Lung (tissue), 11 donors: ENCODE measurements at regions not wholly inside any gene's neighbourhood (a gene's known extent, or its start where the extent isn't known, plus 50 kb on each side); places are given as distances from the start of the nearest gene placed in this dataset.

Experiments
- ATAC-seq: fragments of 200-7000 bp; cut with Tn5 transposase; one replicate; pipeline ENCODE4 v1.9.1; 2020; ENCODE audit warnings: moderate number of reproducible peaks; ENCODE audit not compliant: insufficient read depth, low FRiP score
- DNase-seq, 3 donors: peaks; one replicate each; pipeline ENCODE4 v3.0.0-alpha.2; 2013 to 2017
- H3K27ac ChIP-seq, 2 donors: one replicate each; pipeline ENCODE4 v1.5.1; 2013; ENCODE audit warnings: mild to moderate bottlenecking in 2 of 2, moderate library complexity in 2 of 2, control low read depth in 1 of 2, inconsistent platforms in 1 of 2, low read depth in 1 of 2, low read length in 1 of 2
- H3K27me3 ChIP-seq, 3 donors: one replicate each; pipeline ENCODE4 v1.5.1; 2013; ENCODE audit warnings: low read length in 2 of 3; ENCODE audit not compliant: control insufficient read depth in 3 of 3, insufficient read depth in 3 of 3
- H3K36me3 ChIP-seq, 4 donors: one replicate each; pipeline ENCODE4 v1.5.1; 2013; ENCODE audit warnings: low read length in 4 of 4, mild to moderate bottlenecking in 1 of 4, moderate library complexity in 1 of 4; ENCODE audit not compliant: control insufficient read depth in 4 of 4, insufficient read depth in 4 of 4
- H3K4me1 ChIP-seq, 5 donors: one replicate each; pipeline ENCODE4 v1.5.1; 2013; ENCODE audit warnings: low read length in 5 of 5, mild to moderate bottlenecking in 2 of 5, moderate library complexity in 1 of 5; ENCODE audit not compliant: control insufficient read depth in 5 of 5, insufficient read depth in 5 of 5
- H3K4me3 ChIP-seq: one replicate; pipeline ENCODE4 v1.5.1; 2013; ENCODE audit warnings: mild to moderate bottlenecking, control low read depth, moderate library complexity
- H3K9ac ChIP-seq, 2 donors: one replicate each; pipeline ENCODE4 v1.5.1; 2013; ENCODE audit warnings: low read length in 2 of 2, control low read depth in 1 of 2; ENCODE audit not compliant: insufficient read depth in 1 of 2
- H3K9me3 ChIP-seq, 4 donors: one replicate each; pipeline ENCODE4 v1.5.1; 2013; ENCODE audit warnings: low read length in 3 of 4, mild to moderate bottlenecking in 1 of 4, moderate library complexity in 1 of 4; ENCODE audit not compliant: control insufficient read depth in 4 of 4, insufficient read depth in 3 of 4
- CTCF ChIP-seq: IDR thresholded peaks from 2 replicates; pipeline ENCODE4 v1.5.1; 2012; ENCODE audit warnings: mild to moderate bottlenecking; ENCODE audit errors: control extremely low read depth, extremely low read depth
- WGBS, 2 donors: extraction: QIAGEN DNeasy Blood & Tissue Kit; methylation state at CpG; one replicate each; pipeline ENCODE4 v1.1.7; 2013; 5-methylcytosine and 5-hydroxymethylcytosine counted together
- donor health status: control.
- donor health status: control.
- donor health status: Bipolar disorder and iron deficiency.
- donor health status: healthy.
- donor health status: DM: yes; HTN: yes; CAD: no.

DNA sequence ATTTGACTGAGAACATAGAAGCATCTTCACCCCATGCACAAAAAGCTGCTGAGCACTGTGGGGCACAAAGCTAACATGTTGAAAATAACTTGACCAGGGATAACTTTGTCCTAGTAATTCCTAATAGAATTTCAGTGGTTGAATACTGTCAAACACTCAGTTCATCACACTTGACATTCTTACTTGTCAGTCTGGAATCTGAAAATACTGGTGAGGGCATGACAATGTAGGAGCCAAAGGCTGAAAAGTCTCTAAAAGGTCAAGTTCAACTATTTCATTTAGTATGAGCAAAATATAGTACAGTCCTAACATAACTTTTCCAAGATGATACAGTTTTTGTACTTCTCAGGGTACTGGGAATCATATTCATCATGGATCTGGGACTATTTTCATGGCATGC is 504.4 kb upstream of the LMO3 start:
- no peaks in the 10 kb centered on the region for H3K27me3 ChIP-seq
- DNase-seq = no peak
- H3K27ac ChIP-seq = no peak overlapping the region
- no peaks in the 10 kb centered on the region for H3K9me3 ChIP-seq
- H3K36me3 ChIP-seq = no peaks in the 10 kb centered on the region
- no peak overlapping the region for H3K9ac ChIP-seq
- ATAC-seq = no peak
- H3K4me3 ChIP-seq = no peak overlapping the region
- H3K4me1 ChIP-seq = no peaks in the 10 kb centered on the region
- TF ChIP-seq CTCF = no peak

DNA sequence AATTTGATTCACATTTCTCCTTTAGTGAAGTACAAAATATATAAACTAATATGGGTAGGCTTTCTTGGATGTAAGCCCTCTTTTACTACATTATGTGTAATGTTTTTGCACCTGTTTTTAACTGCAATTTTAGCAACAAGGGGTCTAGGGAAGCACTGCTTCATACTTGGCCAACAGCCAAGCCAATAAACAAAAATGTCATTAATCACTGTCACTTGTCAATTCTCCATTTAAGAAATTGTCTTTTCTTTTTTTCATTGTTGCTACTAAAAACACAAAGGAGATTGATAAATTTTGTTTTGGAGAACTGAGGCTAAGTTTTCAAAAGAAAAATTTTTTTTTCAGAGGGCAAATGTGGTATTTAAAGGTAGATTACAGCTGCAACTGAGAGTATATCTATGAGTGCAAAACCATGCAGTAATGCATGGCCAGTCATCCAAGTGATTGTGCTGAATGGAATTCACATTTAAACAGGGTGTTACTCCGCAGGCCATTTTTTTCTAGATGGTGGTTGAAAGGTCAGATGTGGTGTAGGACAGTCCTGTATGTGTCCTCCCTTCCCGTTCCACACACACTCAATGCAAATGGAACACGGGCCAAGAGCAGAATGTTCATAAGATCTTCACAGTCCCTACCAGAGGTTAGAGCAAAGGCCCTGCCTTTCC is 503.0 kb upstream of the LMO3 start:
- WGBS, 2 donors = 79 to 83% methylated on average over 3 of the region's 3 CpGs
- ATAC-seq (no peak), DNase-seq (no peak)
- Histone ChIP-seq H3K4me1 (no peaks in the 10 kb centered on the region), H3K9ac (no peak overlapping the region), H3K27ac (no peak overlapping the region), H3K27me3 (no peaks in the 10 kb centered on the region), H3K9me3 (no peaks in the 10 kb centered on the region), H3K36me3 (no peaks in the 10 kb centered on the region), H3K4me3 (no peak overlapping the region)
- TF ChIP-seq CTCF = no peak

- no peaks in the 10 kb centered on the region for H3K36me3 ChIP-seq
- ATAC-seq = no peak
- no peaks in the 10 kb centered on the region for H3K4me1 ChIP-seq
- DNase-seq = no peak
- WGBS, 2 donors = 60 to 73% methylated on average over 2 of the region's 2 CpGs
- TF ChIP-seq CTCF = no peak
- H3K27ac ChIP-seq = no peak overlapping the region
- H3K4me3 ChIP-seq = no peak overlapping the region
- no peaks in the 10 kb centered on the region for H3K9me3 ChIP-seq
- H3K27me3 ChIP-seq = no peaks in the 10 kb centered on the region
- H3K9ac ChIP-seq = no peak overlapping the region
Observed at GRCh38 chr12:17104801-17105200, 498.8 kb upstream of the LMO3 start.

DNA sequence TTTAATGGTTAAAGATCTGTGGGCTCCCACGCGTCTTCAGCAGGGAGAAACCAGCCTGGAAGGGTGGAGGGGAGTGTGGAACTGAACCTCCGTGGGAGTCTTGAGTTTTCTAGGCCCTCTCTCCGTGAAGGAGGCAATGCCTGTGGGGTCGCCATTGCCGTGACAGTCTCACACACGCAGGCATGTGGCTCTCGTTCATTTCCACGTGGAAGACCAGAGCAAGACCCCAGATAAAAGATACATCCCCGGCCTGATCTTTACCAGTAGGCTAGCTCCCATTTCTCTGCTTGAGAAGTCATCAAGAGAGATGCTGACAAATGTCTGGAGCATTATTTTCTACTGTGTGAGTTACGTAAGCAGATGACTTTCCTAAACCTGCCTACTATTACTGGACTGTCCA is 491.7 kb upstream of the LMO3 start:
- Histone ChIP-seq H3K4me3 (no peak overlapping the region), H3K4me1 (no peaks in the 10 kb centered on the region), H3K36me3 (no peaks in the 10 kb centered on the region), H3K27ac (no peak overlapping the region), H3K27me3 (no peaks in the 10 kb centered on the region), H3K9me3 (no peaks in the 10 kb centered on the region), H3K9ac (no peak overlapping the region)
- ATAC-seq = no peak
- no peak for DNase-seq
- 79 to 86% methylated on average over 11 of the region's 11 CpGs for WGBS, 2 donors
- no peak for TF ChIP-seq CTCF
